ENCODE measurements at regions not wholly inside any gene's neighbourhood (a gene's known extent, or its start where the extent isn't known, plus 50 kb on each side); places are given as distances from the start of the nearest gene placed in this dataset.

- Histone ChIP-seq H3K27ac (no peak overlapping the region), H3K36me3 (no peaks in the 10 kb centered on the region), H3K9me3 (no peaks in the 10 kb centered on the region), H3K4me3 (no peak overlapping the region), H3K4me1 (no peaks in the 10 kb centered on the region), H3K27me3 (no peaks in the 10 kb centered on the region)
- ATAC-seq (no peak), DNase-seq (no peak)
- intact Hi-C loops (cut with DNase I; ENCODE audit: low total_unique reads) = no loop called here
- no peak for TF ChIP-seq POLR2A (IDR thresholded peaks at IDR 0.05)
- no peak for TF ChIP-seq CTCF (IDR thresholded peaks at IDR 0.05 in 4 of 5, conservative IDR thresholded peaks at IDR 0.05 in 1 of 5)
- in situ Hi-C loops (cut with MboI; ENCODE audit: low sequenced_read_pairs in 4 of 4) = no loop called here
These were observed 615.8 kb upstream of the AGTR1 start for GRCh38 chr3:148081926-148082325.

- DNase-seq (no peak), ATAC-seq (no peak)
- Histone ChIP-seq H3K9me3 (no peaks in the 10 kb centered on the region), H3K27me3 (no peaks in the 10 kb centered on the region), H3K27ac (no peak overlapping the region), H3K36me3 (no peaks in the 10 kb centered on the region), H3K4me1 (no peaks in the 10 kb centered on the region), H3K4me3 (no peak overlapping the region)
- intact Hi-C loops (cut with DNase I; ENCODE audit: low total_unique reads) = no loop called here
- TF ChIP-seq CTCF (IDR thresholded peaks at IDR 0.05 in 4 of 5, conservative IDR thresholded peaks at IDR 0.05 in 1 of 5) = no peak
- no peak for TF ChIP-seq POLR2A (IDR thresholded peaks at IDR 0.05)
- in situ Hi-C loops (cut with MboI; ENCODE audit: low sequenced_read_pairs in 4 of 4) = no loop called here
These were observed 615.0 kb upstream of the AGTR1 start for GRCh38 chr3:148082506-148083280.

GRCh38 chr3:148083526-148084182, 614.0 kb upstream of the AGTR1 start:
- in situ Hi-C loops (cut with MboI; ENCODE audit: low sequenced_read_pairs in 4 of 4) = no loop called here
- no peak overlapping the region for H3K27ac ChIP-seq
- DNase-seq (no peak), ATAC-seq (no peak)
- no peak overlapping the region for H3K4me3 ChIP-seq
- intact Hi-C loops (cut with DNase I; ENCODE audit: low total_unique reads) = no loop called here
- TF ChIP-seq CTCF (IDR thresholded peaks at IDR 0.05 in 4 of 5, conservative IDR thresholded peaks at IDR 0.05 in 1 of 5) (no peak), POLR2A (IDR thresholded peaks at IDR 0.05) (no peak)
- H3K36me3 ChIP-seq = no peaks in the 10 kb centered on the region
- H3K9me3 ChIP-seq = no peaks in the 10 kb centered on the region
- no peaks in the 10 kb centered on the region for H3K4me1 ChIP-seq
- H3K27me3 ChIP-seq = no peaks in the 10 kb centered on the region

- in situ Hi-C loops (cut with MboI; ENCODE audit: low sequenced_read_pairs in 4 of 4) (no loop called here), intact Hi-C loops (cut with DNase I; ENCODE audit: low total_unique reads) (no loop called here)
- no peaks in the 10 kb centered on the region for H3K36me3 ChIP-seq
- no peak overlapping the region for H3K27ac ChIP-seq
- no peaks in the 10 kb centered on the region for H3K9me3 ChIP-seq
- DNase-seq (no peak), ATAC-seq (no peak)
- TF ChIP-seq CTCF (IDR thresholded peaks at IDR 0.05 in 4 of 5, conservative IDR thresholded peaks at IDR 0.05 in 1 of 5) = no peak
- no peak for TF ChIP-seq POLR2A (IDR thresholded peaks at IDR 0.05)
- H3K4me1 ChIP-seq = no peaks in the 10 kb centered on the region
- H3K4me3 ChIP-seq = no peak overlapping the region
- H3K27me3 ChIP-seq = no peaks in the 10 kb centered on the region
These were observed 612.8 kb upstream of the AGTR1 start for GRCh38 chr3:148084931-148085330.
